Vagina (tissue), 2 donors: ENCODE measurements at regions not wholly inside any gene's neighbourhood (a gene's known extent, or its start where the extent isn't known, plus 50 kb on each side); places are given as distances from the start of the nearest gene placed in this dataset.

Experiments
- CTCF ChIP-seq, 3 experiments: fragments of 450-650 bp in 2 of 3; fragments of 200-600 bp in 1 of 3; sonication (generic) in 1 of 3; IDR thresholded peaks; one replicate each; pipeline ENCODE4 v1.5.1; 2017 to 2019; ENCODE audit warnings: antibody characterized with exemption in 3 of 3, mild to moderate bottlenecking in 2 of 3, moderate library complexity in 2 of 3
- POLR2A ChIP-seq, 2 donors: fragments of 450-650 bp; IDR thresholded peaks; one replicate each; pipeline ENCODE4 v1.6.1; 2017; ENCODE audit warnings: antibody characterized with exemption in 2 of 2, mild to moderate bottlenecking in 2 of 2, moderate library complexity in 2 of 2

DNA sequence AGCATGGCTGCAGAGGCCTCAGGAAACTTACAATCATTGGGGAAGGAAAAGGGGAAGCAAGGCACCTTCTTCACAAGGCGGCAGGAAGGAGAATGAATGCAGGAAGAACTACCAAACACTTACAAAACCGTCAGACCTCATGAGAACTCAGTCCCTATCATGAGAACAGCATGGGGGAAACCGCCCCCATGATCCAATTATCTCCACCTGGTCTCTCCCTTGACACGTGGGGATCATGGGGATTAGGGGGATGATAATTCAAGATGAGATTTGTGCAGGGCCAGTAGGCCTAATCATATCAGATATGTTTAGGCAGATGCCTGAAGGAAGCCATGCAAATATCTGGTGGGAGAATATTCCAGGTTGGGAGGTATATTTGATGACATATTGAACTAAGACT is 1176.4 kb upstream of the CDH18 start:
- TF ChIP-seq POLR2A (IDR thresholded peaks at IDR 0.05): no peak
- no peak for TF ChIP-seq CTCF (IDR thresholded peaks at IDR 0.05)
